ENCODE measurements at regions not wholly inside any gene's neighbourhood (a gene's known extent, or its start where the extent isn't known, plus 50 kb on each side); places are given as distances from the start of the nearest gene placed in this dataset.
A peak's percentile ranks its signal among the peaks of the same experiment; 100 is the strongest.

DNA sequence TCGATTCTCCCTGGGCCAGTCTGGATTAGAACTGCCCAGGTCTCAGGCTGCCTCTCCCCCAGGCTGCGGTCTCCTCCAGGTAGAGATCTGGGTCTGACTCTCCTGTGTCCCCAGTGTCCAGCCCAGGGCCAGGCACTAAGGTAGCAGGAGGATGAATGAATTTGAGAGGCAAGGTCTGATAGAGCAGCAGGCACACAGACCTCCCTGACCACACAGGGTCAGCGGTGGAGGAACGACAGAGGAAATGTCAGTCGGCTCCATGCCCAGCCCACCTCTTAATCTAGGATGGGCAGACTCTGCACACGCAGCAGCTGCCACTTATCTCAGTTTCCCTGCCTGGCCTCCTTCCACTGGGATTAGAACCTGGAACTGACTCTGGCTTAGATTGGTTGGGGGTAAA lies 272.7 kb upstream of the MVB12B start:
- Histone ChIP-seq H3K9me3 (ENCODE audit: severe bottlenecking) (no peaks in the 10 kb centered on the region), H3K36me3 (ENCODE audit: low read depth) (no peaks in the 10 kb centered on the region), H3K4me3 (ENCODE audit: severe bottlenecking) (no peak overlapping the region), H3K4me1 (ENCODE audit: insufficient read depth, poor library complexity, severe bottlenecking) (no peaks in the 10 kb centered on the region), H3K27ac (ENCODE audit: poor library complexity, severe bottlenecking) (no peak overlapping the region), H3K27me3 (ENCODE audit: insufficient read depth, poor library complexity, severe bottlenecking) (peaks cover 4% of the 10 kb centered on the region)
- ATAC-seq (ENCODE audit: low read depth) = no peak
- DNase-seq (ENCODE audit: low spot score) = no peak
- TF ChIP-seq, protein P1, sequence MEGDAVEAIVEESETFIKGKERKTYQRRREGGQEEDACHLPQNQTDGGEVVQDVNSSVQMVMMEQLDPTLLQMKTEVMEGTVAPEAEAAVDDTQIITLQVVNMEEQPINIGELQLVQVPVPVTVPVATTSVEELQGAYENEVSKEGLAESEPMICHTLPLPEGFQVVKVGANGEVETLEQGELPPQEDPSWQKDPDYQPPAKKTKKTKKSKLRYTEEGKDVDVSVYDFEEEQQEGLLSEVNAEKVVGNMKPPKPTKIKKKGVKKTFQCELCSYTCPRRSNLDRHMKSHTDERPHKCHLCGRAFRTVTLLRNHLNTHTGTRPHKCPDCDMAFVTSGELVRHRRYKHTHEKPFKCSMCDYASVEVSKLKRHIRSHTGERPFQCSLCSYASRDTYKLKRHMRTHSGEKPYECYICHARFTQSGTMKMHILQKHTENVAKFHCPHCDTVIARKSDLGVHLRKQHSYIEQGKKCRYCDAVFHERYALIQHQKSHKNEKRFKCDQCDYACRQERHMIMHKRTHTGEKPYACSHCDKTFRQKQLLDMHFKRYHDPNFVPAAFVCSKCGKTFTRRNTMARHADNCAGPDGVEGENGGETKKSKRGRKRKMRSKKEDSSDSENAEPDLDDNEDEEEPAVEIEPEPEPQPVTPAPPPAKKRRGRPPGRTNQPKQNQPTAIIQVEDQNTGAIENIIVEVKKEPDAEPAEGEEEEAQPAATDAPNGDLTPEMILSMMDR (IDR thresholded peaks at IDR 0.05; ENCODE audit: poor library complexity, severe bottlenecking) = no peak

DNA sequence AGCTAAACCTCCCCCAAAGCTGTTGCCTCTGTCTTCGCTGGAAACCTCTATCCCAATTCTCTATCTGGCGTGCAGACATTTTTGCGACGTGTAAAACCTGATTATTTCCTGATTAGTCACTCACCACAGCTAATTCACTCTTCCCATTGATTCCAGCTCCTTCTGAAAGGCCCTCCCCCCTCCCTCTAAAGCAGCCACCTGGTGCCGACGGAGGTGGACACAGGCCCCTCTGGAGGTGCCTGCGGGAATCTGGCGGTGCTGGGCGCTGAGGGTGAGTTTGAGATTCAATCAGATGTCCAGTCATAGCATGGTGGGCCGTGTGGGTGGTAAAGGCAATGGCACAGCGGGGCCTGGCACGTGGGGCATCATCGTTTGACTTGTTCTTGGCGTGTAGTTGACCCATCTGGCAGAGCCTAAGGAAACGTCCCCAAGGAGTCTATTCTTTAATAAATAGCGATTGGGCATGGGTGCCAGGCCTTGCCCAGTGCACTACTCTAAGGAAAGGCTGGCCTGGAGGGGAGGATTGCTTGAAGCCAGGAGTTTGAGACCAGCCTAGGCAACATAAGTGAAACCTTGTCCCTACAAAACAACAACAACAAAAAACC lies 271.1 kb upstream of the MVB12B start:
- Histone ChIP-seq H3K9me3 (ENCODE audit: severe bottlenecking) (no peaks in the 10 kb centered on the region), H3K27me3 (ENCODE audit: insufficient read depth, poor library complexity, severe bottlenecking) (peaks cover 4% of the 10 kb centered on the region), H3K4me1 (ENCODE audit: insufficient read depth, poor library complexity, severe bottlenecking) (no peaks in the 10 kb centered on the region), H3K27ac (ENCODE audit: poor library complexity, severe bottlenecking) (no peak overlapping the region), H3K36me3 (ENCODE audit: low read depth) (no peaks in the 10 kb centered on the region), H3K4me3 (ENCODE audit: severe bottlenecking) (no peak overlapping the region)
- TF ChIP-seq, protein P1 (IDR thresholded peaks at IDR 0.05; ENCODE audit: poor library complexity, severe bottlenecking) = no peak
- no peak for DNase-seq (ENCODE audit: low spot score)
- ATAC-seq (ENCODE audit: low read depth) = peak; percentile 67

DNA sequence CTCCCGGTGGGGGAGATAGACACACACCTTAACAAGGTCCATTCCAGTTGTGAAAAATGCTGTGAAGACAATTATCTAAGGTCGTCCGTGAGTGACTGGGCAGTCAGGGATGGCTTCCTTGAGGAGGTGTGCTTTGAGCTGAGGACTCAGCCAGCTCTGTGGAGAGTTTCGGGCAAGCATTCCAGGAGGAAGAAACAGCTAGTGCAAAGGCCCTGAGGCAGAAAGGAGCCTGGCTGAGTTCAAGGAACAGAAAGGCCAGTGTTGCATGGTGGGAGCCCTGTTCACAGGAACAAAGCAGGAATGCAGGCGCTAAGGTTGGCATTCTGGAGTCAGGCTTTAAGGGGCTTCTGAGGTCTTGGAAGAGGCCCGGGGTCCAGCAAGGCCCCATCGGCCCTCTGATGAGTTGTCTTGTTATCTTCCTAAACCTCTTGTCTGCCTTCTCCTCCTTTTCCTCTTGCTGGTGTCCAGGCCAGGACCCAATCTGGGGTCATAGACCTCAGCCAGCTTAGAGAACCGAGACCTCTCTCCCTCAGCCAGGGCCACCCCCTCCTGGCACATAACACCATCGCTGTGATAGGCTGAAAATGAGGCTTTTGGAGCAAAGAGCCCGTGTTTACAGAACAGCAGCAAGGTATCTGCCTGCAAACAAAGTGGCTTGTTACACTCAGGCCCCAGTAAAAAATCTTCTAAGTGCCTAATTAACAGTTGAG lies 270.2 kb upstream of the MVB12B start:
- DNase-seq (ENCODE audit: low spot score) (no peak), ATAC-seq (ENCODE audit: low read depth) (no peak)

DNA sequence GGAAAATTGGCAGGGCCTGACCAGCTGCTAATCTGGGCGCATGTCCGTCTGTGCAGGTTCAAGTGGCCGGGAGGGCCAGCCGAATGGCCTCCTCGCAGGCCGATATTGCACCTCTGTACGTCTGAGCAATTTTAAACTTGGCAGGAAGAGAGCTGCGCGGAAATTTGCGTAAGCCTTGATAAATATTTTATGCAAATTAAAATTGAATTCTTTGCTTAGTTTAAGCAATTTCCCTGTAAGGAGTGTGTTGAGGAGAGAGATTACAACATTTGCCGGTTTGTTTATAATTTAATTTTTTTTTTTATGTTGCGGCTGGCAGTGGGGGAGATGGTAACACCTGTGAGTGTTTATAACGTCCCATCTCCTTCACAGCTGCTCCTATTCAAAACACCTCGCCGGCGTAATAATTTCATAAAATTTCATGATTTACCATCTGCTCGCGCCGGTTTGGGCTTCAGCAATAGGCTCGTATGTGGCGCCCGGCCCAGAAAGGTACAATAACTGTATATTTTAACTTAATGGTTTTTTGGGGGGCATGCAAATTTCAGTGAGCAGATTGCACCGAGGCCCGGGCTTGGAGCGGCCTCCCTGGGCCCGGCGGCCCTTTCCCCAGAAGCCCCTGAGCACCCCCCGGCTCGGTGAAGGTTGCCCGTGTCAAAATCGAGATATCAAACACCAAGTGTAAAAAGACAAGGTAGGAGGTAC lies 269.4 kb upstream of the MVB12B start:
- DNase-seq (ENCODE audit: low spot score) (no peak), ATAC-seq (ENCODE audit: low read depth) (no peak)
- H3K27ac ChIP-seq (ENCODE audit: poor library complexity, severe bottlenecking) = no peak overlapping the region
- TF ChIP-seq, protein P1 (IDR thresholded peaks at IDR 0.05; ENCODE audit: poor library complexity, severe bottlenecking) = no peak
- no peaks in the 10 kb centered on the region for H3K4me1 ChIP-seq (ENCODE audit: insufficient read depth, poor library complexity, severe bottlenecking)
- peaks cover 1% of the 10 kb centered on the region for H3K9me3 ChIP-seq (ENCODE audit: severe bottlenecking)
- peaks cover 4% of the 10 kb centered on the region for H3K27me3 ChIP-seq (ENCODE audit: insufficient read depth, poor library complexity, severe bottlenecking)
- H3K36me3 ChIP-seq (ENCODE audit: low read depth) = no peaks in the 10 kb centered on the region
- no peak overlapping the region for H3K4me3 ChIP-seq (ENCODE audit: severe bottlenecking)

More for the DNA sequence above, 270.2 kb upstream of the MVB12B start:
- Histone ChIP-seq H3K9me3 (ENCODE audit: severe bottlenecking) (peaks cover 1% of the 10 kb centered on the region), H3K27me3 (ENCODE audit: insufficient read depth, poor library complexity, severe bottlenecking) (peaks cover 4% of the 10 kb centered on the region), H3K27ac (ENCODE audit: poor library complexity, severe bottlenecking) (no peak overlapping the region), H3K4me1 (ENCODE audit: insufficient read depth, poor library complexity, severe bottlenecking) (no peaks in the 10 kb centered on the region), H3K4me3 (ENCODE audit: severe bottlenecking) (no peak overlapping the region), H3K36me3 (ENCODE audit: low read depth) (no peaks in the 10 kb centered on the region)
- TF ChIP-seq, protein P1 (IDR thresholded peaks at IDR 0.05; ENCODE audit: poor library complexity, severe bottlenecking) = no peak
